ENCODE measurements at regions not wholly inside any gene's neighbourhood (a gene's known extent, or its start where the extent isn't known, plus 50 kb on each side); places are given as distances from the start of the nearest gene placed in this dataset.

DNA sequence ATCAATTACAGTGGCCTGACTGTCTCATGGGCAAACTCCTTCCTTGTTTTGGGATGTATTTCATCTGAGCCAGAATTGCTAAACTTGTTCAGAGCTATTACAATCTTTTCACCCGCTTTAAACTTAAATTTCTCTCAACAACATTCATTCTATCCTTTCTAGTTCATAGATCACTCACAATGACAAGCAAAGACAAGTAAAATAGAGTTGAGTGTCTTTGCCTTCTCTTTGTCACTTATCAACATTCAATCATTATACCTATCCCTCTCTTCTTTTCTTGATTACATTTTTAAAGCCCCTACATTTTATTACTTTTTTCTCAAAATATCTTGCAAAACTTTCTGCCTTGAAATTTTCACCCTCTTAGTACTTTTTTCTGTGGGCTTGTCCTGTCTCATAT is 1113.1 kb downstream of the PCDH17 start:
- TF ChIP-seq POLR2AphosphoS5 (IDR thresholded peaks at IDR 0.05; ENCODE audit: low read depth, low read length) (no peak), TAF1 (IDR thresholded peaks at IDR 0.05; ENCODE audit: low read depth, low read length) (no peak), SPI1 (IDR thresholded peaks at IDR 0.05; ENCODE audit: low read depth, low read length) (no peak)

Data from GM12891 (cell line).